CD14-positive monocyte (primary cell): ENCODE measurements at regions not wholly inside any gene's neighbourhood (a gene's known extent, or its start where the extent isn't known, plus 50 kb on each side); places are given as distances from the start of the nearest gene placed in this dataset.

Source experiments
- DNase-seq, 3 donors: peaks; one replicate each; pipeline ENCODE4 v3.0.0-alpha.2; 2011 to 2022
- H2AFZ ChIP-seq: 2 replicates; pipeline ENCODE4 v1.6.0; 2012; ENCODE audit warnings: mild to moderate bottlenecking, low read depth, low read length, inconsistent platforms; ENCODE audit not compliant: insufficient read depth, poor library complexity, severe bottlenecking
- H3K27ac ChIP-seq, 2 donors: 1 replicate in 1 of 2; 2 replicates in 1 of 2; pipeline ENCODE4 v1.5.1; 2012 to 2013; ENCODE audit warnings: low read length in 2 of 2, control low read depth in 1 of 2, inconsistent platforms in 1 of 2, low read depth in 1 of 2, mild to moderate bottlenecking in 1 of 2
- H3K27me3 ChIP-seq, 2 donors: one replicate each; pipeline versions ENCODE4 v1.6.0 to v1.6.1; 2011 to 2013; ENCODE audit warnings: low read length in 2 of 2; ENCODE audit not compliant: control insufficient read depth in 2 of 2, insufficient read depth in 2 of 2
- H3K36me3 ChIP-seq, 2 donors: replicated peaks in 1 of 2; 1 replicate in 1 of 2; 2 replicates in 1 of 2; pipeline versions ENCODE4 v1.5.1 to v1.6.1; 2012 to 2013; ENCODE audit warnings: low read length in 2 of 2, control low read depth in 1 of 2, inconsistent platforms in 1 of 2, mild to moderate bottlenecking in 1 of 2; ENCODE audit not compliant: insufficient read depth in 2 of 2, control insufficient read depth in 1 of 2
- H3K4me1 ChIP-seq, 2 donors: 1 replicate in 1 of 2; 2 replicates in 1 of 2; pipeline versions ENCODE4 v1.5.1 to v1.6.1; 2012 to 2013; ENCODE audit warnings: low read length in 2 of 2, control low read depth in 1 of 2, inconsistent platforms in 1 of 2, mild to moderate bottlenecking in 1 of 2, moderate library complexity in 1 of 2; ENCODE audit not compliant: insufficient read depth in 2 of 2, control insufficient read depth in 1 of 2
- H3K4me2 ChIP-seq: replicated peaks from 2 replicates; pipeline ENCODE3; 2012; ENCODE audit warnings: low read length, moderate library complexity, mild to moderate bottlenecking; ENCODE audit not compliant: poor library complexity, severe bottlenecking; ENCODE audit errors: extremely low read depth
- H3K4me3 ChIP-seq, 3 experiments: fragments of 200-600 bp in 1 of 3; sonication (generic) in 1 of 3; replicated peaks in 1 of 3; 1 replicate in 2 of 3; 2 replicates in 1 of 3; pipeline ENCODE4 v1.5.1; 2011 to 2013; ENCODE audit warnings: low read length in 3 of 3, mild to moderate bottlenecking in 3 of 3, control low read depth in 2 of 3, low read depth in 2 of 3, inconsistent platforms in 1 of 3, moderate library complexity in 1 of 3
- H3K79me2 ChIP-seq: 2 replicates; pipeline ENCODE4 v1.6.0; 2012; ENCODE audit warnings: mild to moderate bottlenecking, control low read depth, inconsistent platforms, low read length, moderate library complexity; ENCODE audit not compliant: insufficient read depth
- H3K9ac ChIP-seq: 2 replicates; pipeline ENCODE4 v1.6.0; 2017; ENCODE audit warnings: low read length, mild to moderate bottlenecking; ENCODE audit not compliant: insufficient read depth, poor library complexity, severe bottlenecking
- H3K9me3 ChIP-seq, 2 donors: replicated peaks in 1 of 2; 1 replicate in 1 of 2; 2 replicates in 1 of 2; pipeline versions ENCODE4 v1.5.1 to v1.6.1; 2012 to 2013; ENCODE audit warnings: low read length in 2 of 2, control low read depth in 1 of 2; ENCODE audit not compliant: control insufficient read depth in 1 of 2, insufficient read depth in 1 of 2
- H4K20me1 ChIP-seq: 2 replicates; pipeline ENCODE4 v1.6.0; 2012; ENCODE audit warnings: mild to moderate bottlenecking, low read length, control low read depth, moderate library complexity; ENCODE audit not compliant: insufficient read depth
- H3K27ac Mint-ChIP-seq, 7 donors: one replicate each; pipeline ENCODE4 v1.8.0; 2020; ENCODE audit warnings: mild to moderate bottlenecking in 7 of 7, mixed read lengths in 7 of 7, moderate library complexity in 6 of 7, inconsistent platforms in 2 of 7
- H3K27me3 Mint-ChIP-seq, 3 donors: one replicate each; pipeline ENCODE4 v1.8.0; 2021 to 2022; ENCODE audit warnings: low read depth in 3 of 3, mild to moderate bottlenecking in 3 of 3, mixed read lengths in 3 of 3, moderate library complexity in 3 of 3, inconsistent platforms in 1 of 3
- H3K36me3 Mint-ChIP-seq, 2 donors: one replicate each; pipeline ENCODE4 v1.8.0; 2020; ENCODE audit warnings: mixed read lengths in 2 of 2, inconsistent platforms in 1 of 2, mild to moderate bottlenecking in 1 of 2
- H3K4me1 Mint-ChIP-seq: one replicate; pipeline ENCODE4 v1.8.0; 2020; ENCODE audit warnings: mild to moderate bottlenecking, mixed read lengths
- H3K4me3 Mint-ChIP-seq, 2 donors: one replicate each; pipeline ENCODE4 v1.8.0; 2020; ENCODE audit warnings: mild to moderate bottlenecking in 2 of 2, mixed read lengths in 2 of 2, moderate library complexity in 1 of 2
- H3K9me3 Mint-ChIP-seq, 7 donors: one replicate each; pipeline ENCODE4 v1.8.0; 2020 to 2022; ENCODE audit warnings: mixed read lengths in 7 of 7, mild to moderate bottlenecking in 6 of 7, moderate library complexity in 6 of 7, inconsistent platforms in 2 of 7
- WGBS: methylation state at CpG from one replicate; pipeline ENCODE4 v1.1.5; 2013; ENCODE audit warnings: missing lambda C conversion rate; ENCODE audit not compliant: insufficient coverage; 5-methylcytosine and 5-hydroxymethylcytosine counted together
- intact Hi-C, 2 donors: fragments of 100-400 bp; cut with micrococcal nuclease; formaldehyde crosslinking; loops; one replicate each; pipeline versions ENCODE4 v1.15.0 to v1.15.1; 2023
- TF ChIP-seq, protein P1 (sequence below): fragments of 200-600 bp; IDR thresholded peaks from one replicate; pipeline ENCODE4 v1.8.0; 2022; ENCODE audit warnings: antibody characterized with exemption, mild to moderate bottlenecking

- H3K36me3 Mint-ChIP-seq = no peaks in the 10 kb centered on the region
- no peak overlapping the region for H2AFZ ChIP-seq
- H3K9me3 ChIP-seq = peaks cover 0 to 5% of the 10 kb centered on the region in 2 donors
- H3K4me2 ChIP-seq = no peak overlapping the region
- no peak overlapping the region for H3K9ac ChIP-seq
- H3K4me3 ChIP-seq = no peak overlapping the region
- WGBS = 40% methylated on average over 3 of the region's 6 CpGs
- peak overlapping the region in 1 of 7 donors; percentile 77 for H3K27ac Mint-ChIP-seq
- no peaks in the 10 kb centered on the region for H3K79me2 ChIP-seq
- no peak for DNase-seq
- no peak overlapping the region for H3K27ac ChIP-seq
- TF ChIP-seq, protein P1, sequence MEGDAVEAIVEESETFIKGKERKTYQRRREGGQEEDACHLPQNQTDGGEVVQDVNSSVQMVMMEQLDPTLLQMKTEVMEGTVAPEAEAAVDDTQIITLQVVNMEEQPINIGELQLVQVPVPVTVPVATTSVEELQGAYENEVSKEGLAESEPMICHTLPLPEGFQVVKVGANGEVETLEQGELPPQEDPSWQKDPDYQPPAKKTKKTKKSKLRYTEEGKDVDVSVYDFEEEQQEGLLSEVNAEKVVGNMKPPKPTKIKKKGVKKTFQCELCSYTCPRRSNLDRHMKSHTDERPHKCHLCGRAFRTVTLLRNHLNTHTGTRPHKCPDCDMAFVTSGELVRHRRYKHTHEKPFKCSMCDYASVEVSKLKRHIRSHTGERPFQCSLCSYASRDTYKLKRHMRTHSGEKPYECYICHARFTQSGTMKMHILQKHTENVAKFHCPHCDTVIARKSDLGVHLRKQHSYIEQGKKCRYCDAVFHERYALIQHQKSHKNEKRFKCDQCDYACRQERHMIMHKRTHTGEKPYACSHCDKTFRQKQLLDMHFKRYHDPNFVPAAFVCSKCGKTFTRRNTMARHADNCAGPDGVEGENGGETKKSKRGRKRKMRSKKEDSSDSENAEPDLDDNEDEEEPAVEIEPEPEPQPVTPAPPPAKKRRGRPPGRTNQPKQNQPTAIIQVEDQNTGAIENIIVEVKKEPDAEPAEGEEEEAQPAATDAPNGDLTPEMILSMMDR = no peak
- no peaks in the 10 kb centered on the region for H4K20me1 ChIP-seq
- no peaks in the 10 kb centered on the region for H3K27me3 Mint-ChIP-seq
- no peaks in the 10 kb centered on the region for H3K4me1 Mint-ChIP-seq
- H3K36me3 ChIP-seq = no peaks in the 10 kb centered on the region
- H3K9me3 Mint-ChIP-seq = peaks cover 0 to 5% (median 2%) of the 10 kb centered on the region in 7 donors
- intact Hi-C loops = no loop called here
- H3K27me3 ChIP-seq = no peaks in the 10 kb centered on the region
- H3K4me1 ChIP-seq = no peaks in the 10 kb centered on the region
- no peak overlapping the region for H3K4me3 Mint-ChIP-seq
Observed at GRCh38 chr18:64410685-64411084, 261.8 kb upstream of the LINC00305 start.

DNA sequence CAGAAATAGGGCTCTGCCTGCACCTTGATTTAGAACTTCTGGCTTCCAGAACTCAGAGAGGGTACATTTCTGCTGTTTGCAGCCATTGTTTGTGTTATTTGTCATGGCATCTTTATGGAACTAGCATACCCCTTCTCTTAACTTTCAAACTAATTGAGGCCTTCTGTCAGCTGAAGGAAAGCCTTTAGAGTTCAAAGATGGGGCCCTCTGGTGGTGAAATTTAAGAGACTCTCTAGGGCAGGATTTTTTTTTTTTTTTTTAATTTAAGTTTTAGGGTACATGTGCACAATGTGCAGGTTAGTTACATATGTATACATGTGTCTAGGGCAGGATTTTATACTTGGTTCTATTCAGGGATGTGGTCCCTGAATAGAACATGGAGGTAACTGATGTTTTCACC lies 260.6 kb upstream of the LINC00305 start:
- Mint-ChIP-seq H3K4me1 (no peaks in the 10 kb centered on the region), H3K4me3 (no peak overlapping the region), H3K9me3 (peaks cover 0 to 5% (median 2%) of the 10 kb centered on the region in 7 donors), H3K27me3 (no peaks in the 10 kb centered on the region), H3K36me3 (no peaks in the 10 kb centered on the region), H3K27ac (no peak overlapping the region)
- Histone ChIP-seq H3K27ac (no peak overlapping the region), H3K79me2 (no peaks in the 10 kb centered on the region), H3K36me3 (no peaks in the 10 kb centered on the region), H3K4me3 (no peak overlapping the region), H4K20me1 (no peaks in the 10 kb centered on the region), H3K27me3 (no peaks in the 10 kb centered on the region), H3K4me2 (no peak overlapping the region), H3K9me3 (peaks cover 0 to 5% of the 10 kb centered on the region in 2 donors), H3K9ac (no peak overlapping the region), H2AFZ (no peak overlapping the region), H3K4me1 (no peaks in the 10 kb centered on the region)
- no peak for DNase-seq
- TF ChIP-seq, protein P1 = peak; percentile 33
- intact Hi-C loops = no loop called here
